HG03175 (cell line): ENCODE measurements at regions not wholly inside any gene's neighbourhood (a gene's known extent, or its start where the extent isn't known, plus 50 kb on each side); places are given as distances from the start of the nearest gene placed in this dataset.
A peak's percentile ranks its signal among the peaks of the same experiment; 100 is the strongest.

ENCODE experiments used
- ATAC-seq: cut with Tn5 transposase; IDR thresholded peaks from one replicate; pipeline ENCODE4 v1.9.1; 2021; ENCODE audit warnings: mild to moderate bottlenecking, moderate library complexity; ENCODE audit not compliant: unreplicated experiment

GRCh38 chr6:170483413-170483812 is 69.7 kb downstream of the PSMB1 start:
- no peak for ATAC-seq

DNA sequence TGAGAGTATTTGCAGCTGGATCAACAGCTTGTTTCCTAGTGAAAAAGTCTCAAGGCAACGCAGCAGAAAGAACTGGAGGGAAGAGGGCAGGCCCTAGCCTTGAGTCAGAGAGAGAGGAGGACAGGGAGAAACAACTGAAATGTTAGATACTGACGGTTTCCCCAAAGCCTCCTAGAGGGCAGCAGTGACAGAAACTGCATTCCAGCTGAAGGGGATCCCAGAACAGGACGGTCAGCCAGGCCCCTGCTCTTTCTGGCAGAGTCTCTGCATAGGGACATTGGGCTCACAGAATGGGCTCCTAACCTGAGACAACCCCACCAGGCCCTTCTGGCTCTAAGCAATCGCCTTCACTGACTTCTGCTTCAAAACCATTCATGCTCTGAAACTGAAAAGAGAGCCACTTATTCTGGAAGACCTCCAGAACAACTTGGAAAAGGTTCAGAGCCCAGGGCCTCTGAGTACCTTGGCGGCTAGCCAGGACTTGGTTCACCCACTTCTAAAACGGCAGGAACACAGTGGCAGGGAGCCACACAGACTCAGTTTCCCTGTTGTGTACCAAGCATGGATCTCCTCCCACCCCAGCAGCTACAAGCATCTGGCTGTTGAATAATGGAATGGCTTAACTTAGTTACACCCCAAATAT is 72.9 kb downstream of the PSMB1 start:
- ATAC-seq = no peak

- ATAC-seq = no peak
Measured at GRCh38 chr6:170476360-170476759, 76.7 kb downstream of the PSMB1 start.

- no peak for ATAC-seq
Measured at GRCh38 chr6:170475118-170475517, 78.0 kb downstream of the PSMB1 start.

DNA sequence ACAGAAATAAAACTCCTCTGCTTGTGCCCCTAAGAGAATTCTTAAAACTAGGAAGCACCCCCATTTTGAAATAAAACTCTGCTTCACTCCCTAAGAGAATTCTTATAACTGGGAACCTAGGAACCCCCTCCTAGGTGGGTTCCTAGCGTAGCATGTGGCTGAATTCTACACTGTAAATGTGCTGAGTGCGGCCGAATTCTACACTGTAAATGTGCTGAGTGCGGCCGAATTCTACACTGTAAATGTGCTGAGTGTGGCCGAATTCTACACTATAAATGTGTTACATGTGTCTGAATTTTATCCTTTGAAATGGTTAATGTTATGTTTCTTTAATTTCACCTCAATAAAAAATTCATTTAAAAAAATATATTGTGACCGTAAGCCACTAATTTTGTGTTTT is 79.3 kb downstream of the PSMB1 start:
- no peak for ATAC-seq

DNA sequence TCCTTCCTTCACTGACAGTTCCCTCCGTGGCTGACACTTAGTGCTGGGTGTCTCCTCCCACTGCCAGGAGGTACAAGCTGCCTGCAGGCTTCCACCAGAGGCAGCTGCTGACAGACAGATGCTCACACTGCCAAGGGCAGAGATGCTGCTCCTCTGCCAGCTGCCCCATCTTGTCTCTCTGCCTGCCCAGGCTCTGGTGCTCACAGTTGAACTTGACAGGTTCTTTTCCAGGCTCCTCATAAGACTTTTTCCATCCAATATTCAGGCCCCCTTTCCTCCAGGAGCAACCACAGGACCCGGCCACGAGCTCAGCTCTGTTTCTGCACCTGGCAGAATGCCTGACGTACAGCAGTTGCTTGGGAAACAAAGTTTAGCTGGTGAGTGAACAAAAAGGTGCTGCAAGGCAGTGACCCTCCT is 79.8 kb downstream of the PSMB1 start:
- ATAC-seq = no peak

DNA sequence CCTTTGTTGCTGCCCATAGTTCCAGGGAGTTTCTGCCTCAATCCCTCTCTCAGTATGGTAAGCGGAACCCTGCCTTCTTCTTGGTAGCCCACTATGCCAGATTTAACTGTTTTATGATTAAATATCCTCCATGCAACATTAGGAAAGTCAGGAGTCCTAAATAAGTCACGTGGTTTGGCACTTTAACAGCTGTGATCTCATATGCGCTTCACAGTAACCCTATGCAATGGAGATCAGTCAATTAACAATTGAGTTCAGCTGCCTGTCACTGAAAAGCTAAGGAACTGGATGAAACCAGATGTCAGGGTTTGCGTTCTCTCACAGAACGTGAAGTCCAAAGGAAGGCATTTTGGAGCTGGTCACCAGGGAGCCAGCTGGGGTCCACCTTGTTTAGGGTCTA is 81.6 kb downstream of the PSMB1 start:
- ATAC-seq = no peak

DNA sequence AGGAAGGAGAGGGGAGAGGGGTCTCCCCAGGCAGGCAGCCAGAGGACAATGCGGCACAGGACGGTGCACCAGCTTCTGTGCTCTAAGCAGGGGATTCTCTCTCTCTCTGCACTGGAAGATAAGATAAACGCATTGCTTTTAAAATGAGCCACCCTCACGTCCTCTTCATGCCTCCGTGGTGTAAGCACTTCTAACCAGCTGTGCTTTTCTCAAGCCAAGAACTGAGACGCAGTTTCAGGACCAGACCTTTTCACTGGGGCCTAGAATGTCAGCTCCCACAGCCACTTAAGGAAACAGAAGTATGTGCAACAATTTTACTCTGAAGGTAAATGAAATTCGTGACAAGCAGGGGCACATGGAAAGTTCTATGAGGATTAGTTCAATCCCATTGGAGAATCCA is 82.4 kb downstream of the PSMB1 start:
- ATAC-seq = no peak

- no peak for ATAC-seq
Measured at GRCh38 chr6:170464524-170464979, 88.6 kb downstream of the PSMB1 start.

DNA sequence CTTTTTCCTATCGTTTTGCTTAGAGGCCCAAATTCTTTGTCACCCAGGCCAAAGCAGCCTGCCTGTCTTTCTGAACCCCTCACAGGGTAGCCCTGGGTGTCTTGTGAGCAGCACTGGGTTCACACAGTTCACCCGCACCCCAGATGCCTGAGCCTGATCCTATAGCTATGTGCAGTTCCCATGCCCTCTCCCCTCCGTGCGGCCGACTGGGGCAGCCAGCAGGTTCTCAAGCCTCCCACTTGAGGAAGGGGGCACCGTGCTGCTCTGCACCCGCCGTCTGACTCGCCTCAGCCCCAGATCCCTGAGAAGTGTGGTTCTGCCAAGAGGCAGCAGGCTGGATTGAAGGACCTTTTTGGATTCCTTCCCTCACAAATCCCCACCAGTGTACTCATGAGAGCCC is 89.0 kb downstream of the PSMB1 start:
- ATAC-seq = no peak

- no peak for ATAC-seq
Measured at GRCh38 chr6:170463101-170463721, 89.9 kb downstream of the PSMB1 start.

DNA sequence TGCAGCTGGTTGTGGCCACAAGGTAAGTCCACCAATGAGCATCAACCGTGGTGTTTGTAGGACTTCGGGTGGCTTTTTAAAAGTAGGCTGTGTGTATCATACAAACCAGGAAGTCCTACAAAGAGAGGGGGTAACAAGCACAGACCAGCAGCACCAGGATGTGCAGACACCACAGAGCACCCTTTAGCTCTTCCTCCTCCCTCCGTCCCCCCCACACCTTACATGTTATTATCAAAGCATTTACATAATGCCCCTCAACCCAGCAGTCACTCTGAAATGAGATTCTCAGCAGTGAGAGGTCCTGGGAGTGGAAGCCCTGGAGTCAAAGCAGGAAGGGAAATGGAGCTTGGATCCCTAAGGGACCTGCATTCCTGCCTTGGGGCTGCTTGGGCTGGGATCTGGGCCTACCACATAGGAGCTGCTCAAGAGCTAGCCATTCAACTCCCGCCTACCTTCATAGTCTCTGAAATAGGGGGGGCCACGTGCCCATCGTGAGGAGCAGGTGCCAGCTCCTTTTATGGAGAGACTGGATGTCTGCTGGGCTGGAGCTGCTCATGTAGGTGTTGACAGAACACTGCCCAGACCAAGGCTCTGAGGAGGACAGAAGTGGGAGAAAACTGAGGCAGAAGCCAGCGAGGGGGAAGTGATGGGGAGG is 90.6 kb downstream of the PSMB1 start:
- no peak for ATAC-seq

GRCh38 chr6:170461556-170462365 is 91.3 kb downstream of the PSMB1 start:
- ATAC-seq = no peak

DNA sequence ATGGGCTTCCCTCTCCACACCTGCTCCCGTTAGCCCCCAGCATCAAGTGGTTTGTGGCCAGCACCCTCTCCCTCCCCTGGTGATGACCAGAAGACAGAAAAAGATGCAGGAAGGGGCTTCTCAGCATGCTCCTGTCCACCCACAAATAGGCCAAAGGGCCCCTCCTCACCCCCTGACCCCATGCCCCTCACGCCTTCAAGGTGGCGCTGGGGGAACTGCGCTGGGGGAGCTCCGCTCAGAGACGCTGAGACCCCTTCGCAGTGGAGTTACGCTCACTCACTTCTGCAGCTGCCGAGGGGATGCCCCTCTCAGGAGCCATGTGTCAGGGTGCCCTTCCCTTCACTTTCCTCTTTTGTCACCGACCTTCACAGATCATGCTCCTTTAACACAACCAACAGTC is 92.0 kb downstream of the PSMB1 start:
- ATAC-seq = no peak

GRCh38 chr6:170460641-170461040 is 92.5 kb downstream of the PSMB1 start:
- ATAC-seq = no peak

DNA sequence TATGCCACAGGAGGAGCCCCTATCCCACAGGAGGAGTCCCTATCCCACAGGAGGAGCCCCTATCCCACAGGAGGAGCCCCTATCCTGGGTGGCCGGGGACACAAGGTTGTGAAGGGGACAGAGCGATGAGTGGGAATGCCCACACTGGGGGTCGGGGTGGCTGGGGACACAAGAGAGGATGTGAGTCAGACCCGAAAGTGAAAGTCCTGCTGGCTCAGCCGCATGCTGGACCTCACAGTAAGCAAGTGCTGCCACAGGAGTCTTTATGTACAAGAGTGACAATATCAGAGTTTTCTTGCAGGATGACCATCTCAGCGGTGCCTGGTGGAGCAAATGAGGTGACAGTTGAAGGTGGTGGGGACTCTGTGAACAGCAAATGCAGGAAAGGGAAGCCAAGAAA is 93.7 kb downstream of the PSMB1 start:
- peak; percentile 90 for ATAC-seq

DNA sequence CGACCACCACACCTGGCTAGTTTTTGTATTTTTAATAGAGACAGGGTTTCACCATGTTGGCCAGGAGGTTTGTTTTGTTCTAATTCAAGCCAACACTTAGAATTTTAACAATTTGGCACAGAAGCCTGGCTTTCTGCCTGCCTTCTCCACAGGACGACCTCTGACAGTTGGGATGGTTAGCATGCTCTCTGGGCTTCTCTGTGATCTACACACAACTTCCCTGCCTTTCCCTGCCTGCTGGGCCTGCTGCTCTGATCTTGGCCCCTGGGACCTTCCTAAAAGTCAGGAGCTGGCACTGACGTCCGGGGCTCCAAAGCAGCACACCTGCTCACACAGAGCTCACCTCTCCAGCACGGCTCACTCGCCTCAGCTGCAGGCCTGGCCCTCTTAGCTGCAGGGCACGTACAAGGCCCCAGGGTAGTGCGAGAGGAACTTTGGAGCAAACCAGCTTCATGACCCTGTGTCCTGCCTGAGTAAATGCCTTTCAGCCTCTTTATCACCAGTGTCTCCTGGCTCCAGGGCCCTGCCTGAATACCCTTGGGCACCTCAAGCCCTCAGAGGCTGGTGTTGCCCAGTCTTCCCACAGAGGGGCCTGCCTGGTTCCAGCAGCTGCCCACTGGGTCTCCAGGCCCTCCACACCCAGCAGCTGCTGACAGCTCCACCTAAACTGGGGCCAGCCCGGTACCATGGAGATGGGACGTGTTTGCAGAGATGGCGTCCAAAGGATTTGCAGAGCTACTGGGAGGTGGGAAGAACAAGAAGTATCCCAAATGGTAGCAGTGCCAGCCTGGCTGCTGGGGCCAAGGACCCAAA is 96.0 kb downstream of the PSMB1 start:
- no peak for ATAC-seq
